ENCODE measurements at regions not wholly inside any gene's neighbourhood (a gene's known extent, or its start where the extent isn't known, plus 50 kb on each side); places are given as distances from the start of the nearest gene placed in this dataset.

DNA sequence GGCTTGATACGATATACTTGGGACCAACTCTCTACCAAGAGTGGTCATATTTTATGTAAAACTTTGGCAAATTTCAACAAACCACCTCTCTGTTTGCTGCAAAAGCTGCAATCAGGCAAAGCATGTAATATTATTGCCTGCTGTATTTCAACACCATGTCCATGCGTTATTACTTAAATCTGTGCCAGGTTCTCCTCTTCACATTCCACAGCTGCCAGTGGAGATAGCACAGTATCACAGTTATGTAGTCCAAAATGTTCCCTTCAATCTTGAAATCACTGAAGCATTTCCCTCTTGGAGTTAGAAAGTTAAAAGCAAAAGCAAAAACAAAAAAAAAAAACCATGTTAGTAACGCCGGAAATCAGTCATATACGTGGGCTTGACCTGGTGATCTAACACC is 396.7 kb upstream of the MAGEC2 start:
- no peaks in the 10 kb centered on the region for H3K4me1 Mint-ChIP-seq (ENCODE audit: unreplicated experiment)
- no peaks in the 10 kb centered on the region for H3K36me3 Mint-ChIP-seq
- DNase-seq (ENCODE audit: extremely low spot score, unreplicated experiment) = no peak
- TF ChIP-seq, protein P1, sequence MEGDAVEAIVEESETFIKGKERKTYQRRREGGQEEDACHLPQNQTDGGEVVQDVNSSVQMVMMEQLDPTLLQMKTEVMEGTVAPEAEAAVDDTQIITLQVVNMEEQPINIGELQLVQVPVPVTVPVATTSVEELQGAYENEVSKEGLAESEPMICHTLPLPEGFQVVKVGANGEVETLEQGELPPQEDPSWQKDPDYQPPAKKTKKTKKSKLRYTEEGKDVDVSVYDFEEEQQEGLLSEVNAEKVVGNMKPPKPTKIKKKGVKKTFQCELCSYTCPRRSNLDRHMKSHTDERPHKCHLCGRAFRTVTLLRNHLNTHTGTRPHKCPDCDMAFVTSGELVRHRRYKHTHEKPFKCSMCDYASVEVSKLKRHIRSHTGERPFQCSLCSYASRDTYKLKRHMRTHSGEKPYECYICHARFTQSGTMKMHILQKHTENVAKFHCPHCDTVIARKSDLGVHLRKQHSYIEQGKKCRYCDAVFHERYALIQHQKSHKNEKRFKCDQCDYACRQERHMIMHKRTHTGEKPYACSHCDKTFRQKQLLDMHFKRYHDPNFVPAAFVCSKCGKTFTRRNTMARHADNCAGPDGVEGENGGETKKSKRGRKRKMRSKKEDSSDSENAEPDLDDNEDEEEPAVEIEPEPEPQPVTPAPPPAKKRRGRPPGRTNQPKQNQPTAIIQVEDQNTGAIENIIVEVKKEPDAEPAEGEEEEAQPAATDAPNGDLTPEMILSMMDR (conservative IDR thresholded peaks at IDR 0.05) = no peak
- no peak overlapping the region for H3K4me3 Mint-ChIP-seq
- no peaks in the 10 kb centered on the region for H3K27me3 Mint-ChIP-seq
- H3K27ac Mint-ChIP-seq = no peak overlapping the region
- H3K9me3 Mint-ChIP-seq = no peaks in the 10 kb centered on the region

- TF ChIP-seq, protein P1 (conservative IDR thresholded peaks at IDR 0.05) = no peak
- Mint-ChIP-seq H3K4me3 (no peak overlapping the region), H3K36me3 (no peaks in the 10 kb centered on the region), H3K9me3 (no peaks in the 10 kb centered on the region), H3K4me1 (ENCODE audit: unreplicated experiment) (no peaks in the 10 kb centered on the region), H3K27me3 (no peaks in the 10 kb centered on the region), H3K27ac (no peak overlapping the region)
- no peak for DNase-seq (ENCODE audit: extremely low spot score, unreplicated experiment)
Measured at GRCh38 chrX:142593361-142593862, 388.3 kb upstream of the MAGEC2 start.

DNA sequence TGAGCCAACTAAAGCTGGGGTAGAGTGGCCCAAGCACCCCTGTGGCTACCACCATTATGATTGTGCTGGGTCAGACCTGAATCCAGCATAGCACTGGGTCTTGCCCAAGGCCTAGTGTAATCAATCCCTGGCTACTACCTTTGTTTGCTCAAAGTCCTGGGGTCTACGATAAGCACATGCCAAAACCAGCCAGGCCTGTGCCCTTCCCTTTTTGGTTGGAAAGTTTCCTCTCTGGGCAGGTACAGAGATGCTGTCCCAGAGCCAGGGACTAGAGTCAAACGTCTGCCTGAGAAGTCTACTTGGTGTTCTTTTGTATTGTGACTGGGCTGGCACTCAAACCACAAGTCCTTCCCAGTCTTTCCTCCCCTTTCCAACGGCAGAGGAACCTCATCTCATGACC is 371.5 kb upstream of the MAGEC2 start:
- H3K27me3 Mint-ChIP-seq = no peaks in the 10 kb centered on the region
- TF ChIP-seq, protein P1 (conservative IDR thresholded peaks at IDR 0.05) = no peak
- no peaks in the 10 kb centered on the region for H3K9me3 Mint-ChIP-seq

GRCh38 chrX:142549923-142550322 is 344.8 kb upstream of the MAGEC2 start:
- H3K4me3 Mint-ChIP-seq = no peak overlapping the region
- no peaks in the 10 kb centered on the region for H3K9me3 Mint-ChIP-seq
- H3K4me1 Mint-ChIP-seq (ENCODE audit: unreplicated experiment) = no peaks in the 10 kb centered on the region
- no peak for DNase-seq (ENCODE audit: extremely low spot score, unreplicated experiment)
- no peak overlapping the region for H3K27ac Mint-ChIP-seq
- TF ChIP-seq, protein P1 (conservative IDR thresholded peaks at IDR 0.05) = no peak
- no peaks in the 10 kb centered on the region for H3K27me3 Mint-ChIP-seq
- H3K36me3 Mint-ChIP-seq = no peaks in the 10 kb centered on the region

More for the DNA sequence above, 371.5 kb upstream of the MAGEC2 start:
- DNase-seq (ENCODE audit: extremely low spot score, unreplicated experiment) = no peak
- no peaks in the 10 kb centered on the region for H3K4me1 Mint-ChIP-seq (ENCODE audit: unreplicated experiment)
- no peak overlapping the region for H3K4me3 Mint-ChIP-seq
- H3K27ac Mint-ChIP-seq = no peak overlapping the region
- no peaks in the 10 kb centered on the region for H3K36me3 Mint-ChIP-seq

- no peaks in the 10 kb centered on the region for H3K27me3 Mint-ChIP-seq
- H3K36me3 Mint-ChIP-seq = no peaks in the 10 kb centered on the region
- no peak overlapping the region for H3K4me3 Mint-ChIP-seq
- TF ChIP-seq, protein P1 (conservative IDR thresholded peaks at IDR 0.05) = no peak
- no peaks in the 10 kb centered on the region for H3K9me3 Mint-ChIP-seq
- DNase-seq (ENCODE audit: extremely low spot score, unreplicated experiment) = no peak
- no peaks in the 10 kb centered on the region for H3K4me1 Mint-ChIP-seq (ENCODE audit: unreplicated experiment)
- H3K27ac Mint-ChIP-seq = no peak overlapping the region
Measured at GRCh38 chrX:142505839-142506238, 300.7 kb upstream of the MAGEC2 start.
